HCT116 (cell line): ENCODE measurements at regions not wholly inside any gene's neighbourhood (a gene's known extent, or its start where the extent isn't known, plus 50 kb on each side); places are given as distances from the start of the nearest gene placed in this dataset.

Source experiments
- ATAC-seq: fragments of 200-7000 bp; cut with Tn5 transposase; 2 replicates; pipeline ENCODE4 v1.9.1; 2020; ENCODE audit warnings: mild to moderate bottlenecking, moderate library complexity
- BruUV-seq: library from RNA; stranded (reverse); fragments of 400-500 nt; replicated peaks from 2 replicates; lab custom pipeline; 2021; lab: Mats Ljungman, UMichigan
- CTCF ChIA-PET: fragments of 300-600 bp; sonication (Branson Sonifier 250); formaldehyde crosslinking; loops from one replicate; lab custom pipeline; 2021; ENCODE audit warnings: antibody characterized with exemption; lab: Charles Lee
- POLR2A ChIA-PET: fragments of 300-600, 350-600 bp; sonication (Branson Sonifier 250); formaldehyde crosslinking; loops from one replicate; lab custom pipeline; 2021; ENCODE audit warnings: antibody characterized with exemption; lab: Charles Lee
- RAD21 ChIA-PET, 2 experiments: fragments of 300-600 bp; sonication (Branson Sonifier 250); formaldehyde crosslinking; loops; one replicate each; lab custom pipeline; 2023; ENCODE audit warnings: low total read pairs in 2 of 2; ENCODE audit not compliant: uncharacterized antibody in 2 of 2, unreplicated experiment in 2 of 2, low non-redundant PET in 1 of 2; lab: Charles Lee
- DNase-seq: peaks from one replicate; pipeline ENCODE4 v3.0.0-alpha.2; 2010; ENCODE audit warnings: low read depth, low spot score
- H2AFZ ChIP-seq: fragments of 200-600 bp; shearing (Covaris generic), sonication (generic); 2 replicates; pipeline ENCODE4 v1.6.1; 2017; ENCODE audit warnings: low read depth, mixed run types, mixed read lengths, antibody characterized with exemption, low read length; ENCODE audit not compliant: poor library complexity, severe bottlenecking
- H3K27ac ChIP-seq: 2 replicates; pipeline ENCODE4 v1.5.1; 2012; ENCODE audit warnings: low read depth, low read length
- H3K27me3 ChIP-seq: fragments of 200-600 bp; sonication (generic); 2 replicates; pipeline ENCODE4 v1.6.1; 2016; ENCODE audit warnings: mixed run types, low read length, mixed read lengths; ENCODE audit not compliant: insufficient read depth
- H3K36me3 ChIP-seq, 2 experiments: fragments of 200-500 bp in 1 of 2; fragments of 200-600 bp in 1 of 2; sonication (Bioruptor generic) in 1 of 2; sonication (generic) in 1 of 2; 2 replicates each; pipeline versions ENCODE4 v1.5.1 to v1.6.1; 2014 to 2016; ENCODE audit warnings: low read length in 2 of 2, inconsistent platforms in 1 of 2, mixed read lengths in 1 of 2, mixed run types in 1 of 2; ENCODE audit not compliant: insufficient read depth in 2 of 2, control insufficient read depth in 1 of 2
- H3K4me1 ChIP-seq, 2 experiments: fragments of 200-600 bp in 1 of 2; sonication (generic) in 1 of 2; 2 replicates each; pipeline versions ENCODE4 v1.5.1 to v1.6.1; 2012 to 2017; ENCODE audit warnings: low read length in 2 of 2, inconsistent platforms in 1 of 2, mild to moderate bottlenecking in 1 of 2, mixed read lengths in 1 of 2, mixed run types in 1 of 2, moderate library complexity in 1 of 2; ENCODE audit not compliant: insufficient read depth in 2 of 2, control insufficient read depth in 1 of 2
- H3K4me2 ChIP-seq: fragments of 200-600 bp; sonication (generic); 2 replicates; pipeline ENCODE4 v1.6.1; 2017; ENCODE audit warnings: mixed run types, low read length, mixed read lengths
- H3K4me3 ChIP-seq, 2 experiments: fragments of 200-600 bp in 1 of 2; sonication (generic) in 1 of 2; replicated peaks in 1 of 2; 2 replicates each; pipeline ENCODE4 v1.5.1; 2011 to 2016; ENCODE audit warnings: low read length in 2 of 2, control low read depth in 1 of 2, low read depth in 1 of 2, mild to moderate bottlenecking in 1 of 2, mixed read lengths in 1 of 2, mixed run types in 1 of 2
- H3K79me2 ChIP-seq: fragments of 200-600 bp; sonication (generic); 2 replicates; pipeline ENCODE4 v1.6.1; 2017; ENCODE audit warnings: mild to moderate bottlenecking, mixed run types, low read length, moderate library complexity, mixed read lengths; ENCODE audit not compliant: insufficient read depth
- H3K9ac ChIP-seq: fragments of 200-600 bp; sonication (generic); 2 replicates; pipeline ENCODE4 v1.6.1; 2016; ENCODE audit warnings: low read length, mixed read lengths
- H3K9me2 ChIP-seq: fragments of 200-600 bp; sonication (generic), shearing (Covaris generic); 2 replicates; pipeline ENCODE4 v1.6.1; 2017; ENCODE audit warnings: mixed run types, mild to moderate bottlenecking, moderate library complexity; ENCODE audit not compliant: insufficient read depth
- H3K9me3 ChIP-seq, 2 experiments: fragments of 200-500 bp in 1 of 2; fragments of 200-600 bp in 1 of 2; sonication (Bioruptor generic) in 1 of 2; sonication (generic) in 1 of 2; 2 replicates each; pipeline ENCODE4 v1.6.1; 2014 to 2017; ENCODE audit warnings: low read length in 2 of 2, mixed read lengths in 2 of 2, inconsistent platforms in 1 of 2, low read depth in 1 of 2, mild to moderate bottlenecking in 1 of 2, mixed run types in 1 of 2, moderate library complexity in 1 of 2; ENCODE audit not compliant: control insufficient read depth in 1 of 2, insufficient read depth in 1 of 2
- H4K20me1 ChIP-seq: fragments of 200-600 bp; sonication (generic), shearing (Covaris generic); 2 replicates; pipeline ENCODE4 v1.6.1; 2017; ENCODE audit warnings: mixed run types, mild to moderate bottlenecking, moderate library complexity; ENCODE audit not compliant: insufficient read depth
- JUND ChIP-seq: IDR thresholded peaks from 2 replicates; pipeline ENCODE4 v1.6.1; 2012
- REST ChIP-seq: IDR thresholded peaks from 2 replicates; pipeline ENCODE4 v1.6.1; 2012; ENCODE audit warnings: low read depth
- SP1 ChIP-seq: IDR thresholded peaks from 2 replicates; pipeline ENCODE4 v1.6.1; 2012; ENCODE audit warnings: low read depth
- TCF7L2 ChIP-seq: IDR thresholded peaks from 2 replicates; pipeline ENCODE4 v1.7.0; 2011; ENCODE audit warnings: borderline replicate concordance, inconsistent platforms; ENCODE audit not compliant: insufficient read depth, insufficient read length; ENCODE audit errors: extremely low read depth
- ZFX ChIP-seq: fragments of 450-650 bp; IDR thresholded peaks from 2 replicates; pipeline ENCODE4 v1.6.1; 2017
- intact Hi-C: fragments of 100-400 bp; cut with micrococcal nuclease; formaldehyde crosslinking; loops from 2 replicates; pipeline ENCODE4 v1.10.0; 2022
- TF ChIP-seq, protein P1 (sequence below), 3 experiments: fragments of 200-600 bp in 1 of 3; sonication (generic) in 1 of 3; IDR thresholded peaks in 2 of 3; conservative IDR thresholded peaks in 1 of 3; 2 replicates each; pipeline ENCODE4 v1.5.1; 2012 to 2017; ENCODE audit warnings: low read depth in 2 of 3, low read length in 2 of 3, antibody characterized with exemption in 1 of 3, borderline replicate concordance in 1 of 3, control low read depth in 1 of 3, mild to moderate bottlenecking in 1 of 3, mixed read lengths in 1 of 3, mixed run types in 1 of 3, moderate library complexity in 1 of 3; ENCODE audit not compliant: insufficient read depth in 1 of 3
- TF ChIP-seq, protein P2 (sequence below): IDR thresholded peaks from 2 replicates; pipeline ENCODE4 v1.6.1; 2012

DNA sequence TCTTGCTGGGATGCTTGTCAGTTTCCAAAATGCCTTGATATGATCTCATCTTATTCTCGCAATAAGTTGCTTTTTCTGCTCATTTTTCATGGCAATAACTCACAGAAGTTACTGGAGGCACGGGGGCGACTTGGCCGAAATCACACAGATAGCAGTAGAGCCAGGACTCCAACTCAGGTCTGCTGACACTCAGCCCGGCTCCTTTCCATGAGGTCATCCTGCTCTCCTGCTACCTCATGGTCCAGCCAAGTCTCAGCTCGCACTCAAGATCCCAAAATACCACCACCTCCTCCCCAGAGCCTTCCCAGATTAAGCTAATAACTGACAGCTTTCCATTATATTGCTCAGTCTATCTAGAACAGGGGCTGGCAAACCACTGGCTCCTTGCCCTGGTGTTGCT, 269.5 kb downstream of the MAP2K4 start (continued):
- TF ChIP-seq JUND (no peak), TCF7L2 (no peak), REST (no peak)
- TF ChIP-seq, protein P1, sequence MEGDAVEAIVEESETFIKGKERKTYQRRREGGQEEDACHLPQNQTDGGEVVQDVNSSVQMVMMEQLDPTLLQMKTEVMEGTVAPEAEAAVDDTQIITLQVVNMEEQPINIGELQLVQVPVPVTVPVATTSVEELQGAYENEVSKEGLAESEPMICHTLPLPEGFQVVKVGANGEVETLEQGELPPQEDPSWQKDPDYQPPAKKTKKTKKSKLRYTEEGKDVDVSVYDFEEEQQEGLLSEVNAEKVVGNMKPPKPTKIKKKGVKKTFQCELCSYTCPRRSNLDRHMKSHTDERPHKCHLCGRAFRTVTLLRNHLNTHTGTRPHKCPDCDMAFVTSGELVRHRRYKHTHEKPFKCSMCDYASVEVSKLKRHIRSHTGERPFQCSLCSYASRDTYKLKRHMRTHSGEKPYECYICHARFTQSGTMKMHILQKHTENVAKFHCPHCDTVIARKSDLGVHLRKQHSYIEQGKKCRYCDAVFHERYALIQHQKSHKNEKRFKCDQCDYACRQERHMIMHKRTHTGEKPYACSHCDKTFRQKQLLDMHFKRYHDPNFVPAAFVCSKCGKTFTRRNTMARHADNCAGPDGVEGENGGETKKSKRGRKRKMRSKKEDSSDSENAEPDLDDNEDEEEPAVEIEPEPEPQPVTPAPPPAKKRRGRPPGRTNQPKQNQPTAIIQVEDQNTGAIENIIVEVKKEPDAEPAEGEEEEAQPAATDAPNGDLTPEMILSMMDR (IDR thresholded peaks at IDR 0.05 in 2 of 3, conservative IDR thresholded peaks at IDR 0.05 in 1 of 3; ENCODE audit: borderline replicate concordance in 1 of 3, insufficient read depth in 1 of 3, low read depth in 2 of 3, low read length in 2 of 3): no peak
- TF ChIP-seq, protein P2, sequence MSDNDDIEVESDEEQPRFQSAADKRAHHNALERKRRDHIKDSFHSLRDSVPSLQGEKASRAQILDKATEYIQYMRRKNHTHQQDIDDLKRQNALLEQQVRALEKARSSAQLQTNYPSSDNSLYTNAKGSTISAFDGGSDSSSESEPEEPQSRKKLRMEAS: no peak

- Histone ChIP-seq H3K27me3 (no peaks in the 10 kb centered on the region), H3K79me2 (no peaks in the 10 kb centered on the region), H3K9me2 (no peaks in the 10 kb centered on the region), H3K36me3 (no peaks in the 10 kb centered on the region), H4K20me1 (no peaks in the 10 kb centered on the region), H3K27ac (no peak overlapping the region), H3K9ac (no peak overlapping the region), H2AFZ (no peak overlapping the region), H3K4me3 (no peak overlapping the region), H3K4me2 (no peak overlapping the region), H3K9me3 (no peaks in the 10 kb centered on the region), H3K4me1 (no peaks in the 10 kb centered on the region)
- TF ChIP-seq SP1: no peak
- TF ChIP-seq ZFX: no peak
- CTCF ChIA-PET: no interaction called here
- DNase-seq: no peak
- no peak for ATAC-seq
- RAD21 ChIA-PET: no interaction called here
- intact Hi-C loops: no loop called here
- POLR2A ChIA-PET: no interaction called here
- BruUV-seq: no TSS peak
Observed at GRCh38 chr17:12296209-12296625, 275.5 kb downstream of the MAP2K4 start.
